Endothelial cell of umbilical vein (primary cell): ENCODE measurements at regions not wholly inside any gene's neighbourhood (a gene's known extent, or its start where the extent isn't known, plus 50 kb on each side); places are given as distances from the start of the nearest gene placed in this dataset.
"Not testable (repeated sequence)": the region's sequence is repeated elsewhere in the genome, so short reads cannot be mapped to it uniquely, and the experiment has no call there.

Source experiments
- EZH2 ChIP-seq: IDR thresholded peaks from 2 replicates; pipeline ENCODE4 v1.6.1; 2012; ENCODE audit warnings: borderline replicate concordance, low read depth, mild to moderate bottlenecking, moderate library complexity, low read length, inconsistent platforms; ENCODE audit not compliant: severe bottlenecking
- FOS ChIP-seq: IDR thresholded peaks from 2 replicates; pipeline ENCODE4 v1.6.1; 2011; ENCODE audit warnings: mild to moderate bottlenecking, low read length, moderate library complexity, borderline replicate concordance; ENCODE audit not compliant: insufficient read depth
- MYC ChIP-seq: IDR thresholded peaks from one replicate; pipeline ENCODE4 v1.6.1; 2011; ENCODE audit warnings: mild to moderate bottlenecking, low read depth, low read length
- POLR2A ChIP-seq: IDR thresholded peaks from 2 replicates; pipeline ENCODE4 v1.6.1; 2012; ENCODE audit warnings: low read depth, mild to moderate bottlenecking, control low read depth, low read length
- TF ChIP-seq, protein P1 (sequence below), 2 donors: IDR thresholded peaks; 1 replicate in 1 of 2; 2 replicates in 1 of 2; pipeline ENCODE4 v1.5.1; 2011; ENCODE audit warnings: low read length in 2 of 2, mild to moderate bottlenecking in 2 of 2, moderate library complexity in 2 of 2, control low read depth in 1 of 2, inconsistent platforms in 1 of 2, low read depth in 1 of 2; ENCODE audit not compliant: insufficient read depth in 1 of 2; ENCODE audit errors: extremely low read depth in 1 of 2

DNA sequence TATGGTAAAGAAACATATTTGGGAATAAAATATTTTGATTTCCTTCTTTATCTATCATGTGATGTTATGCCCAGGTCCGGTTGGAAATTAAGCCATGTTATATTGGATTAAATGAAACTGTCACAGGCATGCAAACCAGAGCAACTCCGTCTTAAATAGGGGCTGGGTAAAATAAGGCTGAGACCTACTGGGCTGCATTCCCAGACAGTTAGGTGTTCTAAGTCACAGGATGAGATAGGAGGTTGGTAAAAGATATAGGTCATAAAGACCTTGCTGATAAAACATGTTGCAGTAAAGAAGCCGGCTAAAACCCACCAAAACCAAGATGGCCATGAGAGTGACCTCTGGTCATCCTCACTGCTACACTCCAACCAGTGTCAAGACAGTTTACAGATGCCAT is 248.6 kb downstream of the SLC4A3 start:
- TF ChIP-seq EZH2, POLR2A, MYC, FOS: not testable (repeated sequence)
- TF ChIP-seq, protein P1, sequence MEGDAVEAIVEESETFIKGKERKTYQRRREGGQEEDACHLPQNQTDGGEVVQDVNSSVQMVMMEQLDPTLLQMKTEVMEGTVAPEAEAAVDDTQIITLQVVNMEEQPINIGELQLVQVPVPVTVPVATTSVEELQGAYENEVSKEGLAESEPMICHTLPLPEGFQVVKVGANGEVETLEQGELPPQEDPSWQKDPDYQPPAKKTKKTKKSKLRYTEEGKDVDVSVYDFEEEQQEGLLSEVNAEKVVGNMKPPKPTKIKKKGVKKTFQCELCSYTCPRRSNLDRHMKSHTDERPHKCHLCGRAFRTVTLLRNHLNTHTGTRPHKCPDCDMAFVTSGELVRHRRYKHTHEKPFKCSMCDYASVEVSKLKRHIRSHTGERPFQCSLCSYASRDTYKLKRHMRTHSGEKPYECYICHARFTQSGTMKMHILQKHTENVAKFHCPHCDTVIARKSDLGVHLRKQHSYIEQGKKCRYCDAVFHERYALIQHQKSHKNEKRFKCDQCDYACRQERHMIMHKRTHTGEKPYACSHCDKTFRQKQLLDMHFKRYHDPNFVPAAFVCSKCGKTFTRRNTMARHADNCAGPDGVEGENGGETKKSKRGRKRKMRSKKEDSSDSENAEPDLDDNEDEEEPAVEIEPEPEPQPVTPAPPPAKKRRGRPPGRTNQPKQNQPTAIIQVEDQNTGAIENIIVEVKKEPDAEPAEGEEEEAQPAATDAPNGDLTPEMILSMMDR (IDR thresholded peaks at IDR 0.05; ENCODE audit: extremely low read depth in 1 of 2, insufficient read depth in 1 of 2, low read depth in 1 of 2, low read length in 2 of 2) = not testable (repeated sequence)
